ENCODE measurements at regions not wholly inside any gene's neighbourhood (a gene's known extent, or its start where the extent isn't known, plus 50 kb on each side); places are given as distances from the start of the nearest gene placed in this dataset.

DNA sequence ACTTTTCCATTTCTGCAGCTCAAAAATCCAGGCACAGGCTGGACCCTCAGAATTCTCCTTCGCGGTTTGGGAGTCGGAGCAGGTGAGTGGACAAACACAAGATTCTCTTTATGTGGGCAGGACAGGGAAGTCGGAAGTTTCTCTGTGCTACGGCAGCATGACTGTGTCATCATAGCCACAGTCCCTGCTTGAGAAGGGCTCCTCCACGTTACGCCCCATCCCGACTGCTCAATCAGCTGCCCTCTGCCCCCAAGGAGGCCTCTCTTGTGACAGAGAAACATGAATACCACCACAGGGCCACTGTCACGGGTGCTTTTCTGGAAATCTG is 89.0 kb upstream of the SHISAL1 start:
- no peak for DNase-seq (ENCODE audit: insufficient read length, low spot score)
- TF ChIP-seq, protein P1, sequence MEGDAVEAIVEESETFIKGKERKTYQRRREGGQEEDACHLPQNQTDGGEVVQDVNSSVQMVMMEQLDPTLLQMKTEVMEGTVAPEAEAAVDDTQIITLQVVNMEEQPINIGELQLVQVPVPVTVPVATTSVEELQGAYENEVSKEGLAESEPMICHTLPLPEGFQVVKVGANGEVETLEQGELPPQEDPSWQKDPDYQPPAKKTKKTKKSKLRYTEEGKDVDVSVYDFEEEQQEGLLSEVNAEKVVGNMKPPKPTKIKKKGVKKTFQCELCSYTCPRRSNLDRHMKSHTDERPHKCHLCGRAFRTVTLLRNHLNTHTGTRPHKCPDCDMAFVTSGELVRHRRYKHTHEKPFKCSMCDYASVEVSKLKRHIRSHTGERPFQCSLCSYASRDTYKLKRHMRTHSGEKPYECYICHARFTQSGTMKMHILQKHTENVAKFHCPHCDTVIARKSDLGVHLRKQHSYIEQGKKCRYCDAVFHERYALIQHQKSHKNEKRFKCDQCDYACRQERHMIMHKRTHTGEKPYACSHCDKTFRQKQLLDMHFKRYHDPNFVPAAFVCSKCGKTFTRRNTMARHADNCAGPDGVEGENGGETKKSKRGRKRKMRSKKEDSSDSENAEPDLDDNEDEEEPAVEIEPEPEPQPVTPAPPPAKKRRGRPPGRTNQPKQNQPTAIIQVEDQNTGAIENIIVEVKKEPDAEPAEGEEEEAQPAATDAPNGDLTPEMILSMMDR (IDR thresholded peaks at IDR 0.05; ENCODE audit: insufficient read depth, missing control alignments) = no peak
- FAIRE-seq = no peak

DNA sequence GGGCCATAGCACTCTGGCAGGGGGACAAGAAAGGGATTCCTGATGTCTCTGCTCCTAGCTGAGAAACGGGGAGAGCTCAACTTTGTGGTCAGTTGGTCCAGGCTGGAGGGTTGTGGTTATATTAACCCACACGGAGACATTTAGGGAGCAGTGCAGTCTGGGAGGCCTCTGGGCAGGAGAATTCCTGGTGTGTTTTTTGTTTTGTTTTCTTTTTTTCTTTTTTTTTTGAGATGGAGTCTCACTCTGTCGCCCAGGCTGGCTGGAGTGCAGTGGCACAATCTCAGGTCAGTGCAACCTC is 88.0 kb upstream of the SHISAL1 start:
- no peak for DNase-seq (ENCODE audit: insufficient read length, low spot score)
- no peak for FAIRE-seq
- TF ChIP-seq, protein P1 (IDR thresholded peaks at IDR 0.05; ENCODE audit: insufficient read depth, missing control alignments) = no peak

DNA sequence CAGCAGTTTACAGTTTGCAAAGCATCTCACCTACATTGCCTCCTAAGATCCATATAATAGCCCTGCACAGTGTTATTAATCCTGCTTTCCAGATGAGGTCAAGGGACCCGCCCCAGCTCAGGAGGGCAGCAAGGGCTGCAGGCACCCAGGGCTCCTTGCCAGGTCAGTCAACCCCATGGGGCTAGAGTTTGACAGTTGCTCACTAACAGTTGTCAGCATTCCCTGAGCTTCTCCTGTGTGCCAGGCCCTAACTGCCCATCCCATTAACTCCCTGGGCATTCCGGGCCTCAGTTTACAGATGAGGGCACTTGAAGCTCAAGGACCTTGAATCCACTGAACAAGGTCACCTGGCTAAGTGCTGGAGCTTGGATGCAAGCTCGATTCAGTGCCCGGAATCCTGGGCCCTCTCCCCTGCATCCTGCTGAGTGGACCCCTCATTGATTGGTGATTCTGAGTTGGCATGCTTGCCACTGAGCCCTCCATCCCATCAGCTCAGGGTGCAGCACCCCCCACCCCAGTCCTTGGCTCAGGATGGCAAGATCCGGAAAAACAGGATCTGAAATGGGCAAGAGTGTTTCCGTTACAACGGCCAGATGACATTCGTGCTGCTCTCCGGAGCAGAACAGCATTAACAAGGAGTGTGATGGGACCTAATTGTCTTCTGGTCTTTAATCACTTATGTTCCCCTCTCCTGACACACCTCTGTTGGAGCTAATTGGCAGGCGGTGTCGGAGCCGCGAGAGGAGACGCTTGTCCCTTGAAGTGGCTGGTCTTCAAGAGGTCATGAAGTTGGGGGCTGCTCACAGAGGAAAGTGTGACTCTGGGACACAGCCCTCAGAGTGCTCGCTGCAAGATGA is 87.4 kb upstream of the SHISAL1 start:
- no peak for DNase-seq (ENCODE audit: insufficient read length, low spot score)
- TF ChIP-seq, protein P1 (IDR thresholded peaks at IDR 0.05; ENCODE audit: insufficient read depth, missing control alignments) = no peak
- FAIRE-seq = no peak

DNA sequence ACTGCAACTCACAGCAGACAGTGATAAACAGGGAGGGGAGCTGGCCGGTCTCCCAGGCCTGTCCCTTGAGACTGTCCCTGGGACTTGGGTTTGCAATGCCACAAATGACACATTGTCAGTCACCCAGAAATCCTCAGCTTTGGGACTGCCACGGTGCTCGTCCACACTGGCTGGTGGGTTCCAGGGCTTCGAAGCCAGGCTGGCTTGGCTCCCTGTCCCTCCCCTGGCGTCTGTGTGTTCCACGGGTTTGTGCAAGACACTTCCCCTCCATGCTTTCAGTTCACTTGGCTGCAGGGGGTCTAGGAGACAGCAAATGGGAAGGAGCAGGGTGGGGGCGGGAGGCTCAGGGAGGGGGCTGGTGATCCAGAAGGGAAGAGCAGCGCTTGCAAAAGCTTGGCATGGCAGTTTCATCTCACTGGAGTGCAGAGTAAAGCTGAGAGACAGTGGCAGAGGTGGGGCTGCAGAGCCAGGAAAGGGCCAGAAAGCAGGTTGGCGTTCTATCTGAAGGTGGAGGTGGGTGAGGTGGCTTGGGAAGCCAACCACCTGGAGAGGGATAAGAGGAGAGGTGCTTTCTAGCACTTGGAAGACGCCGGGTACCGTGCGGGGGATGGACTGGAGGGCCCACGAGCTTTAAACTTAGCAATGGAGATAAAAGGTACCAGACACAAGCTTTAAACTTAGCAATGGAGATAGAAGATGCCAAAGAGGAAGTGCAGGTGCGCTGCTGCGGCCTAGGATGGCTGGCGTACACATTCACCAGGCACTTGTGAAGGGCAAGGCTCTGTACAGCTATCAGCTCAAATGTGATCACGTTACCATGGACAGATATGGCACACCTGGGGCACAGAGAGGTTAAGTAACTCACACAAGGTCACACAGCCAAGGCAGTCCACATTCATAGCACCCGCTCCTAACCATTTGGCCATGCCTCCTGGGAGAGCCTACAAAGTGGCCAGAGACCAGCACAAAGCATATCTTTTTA is 86.4 kb upstream of the SHISAL1 start:
- FAIRE-seq = no peak

DNA sequence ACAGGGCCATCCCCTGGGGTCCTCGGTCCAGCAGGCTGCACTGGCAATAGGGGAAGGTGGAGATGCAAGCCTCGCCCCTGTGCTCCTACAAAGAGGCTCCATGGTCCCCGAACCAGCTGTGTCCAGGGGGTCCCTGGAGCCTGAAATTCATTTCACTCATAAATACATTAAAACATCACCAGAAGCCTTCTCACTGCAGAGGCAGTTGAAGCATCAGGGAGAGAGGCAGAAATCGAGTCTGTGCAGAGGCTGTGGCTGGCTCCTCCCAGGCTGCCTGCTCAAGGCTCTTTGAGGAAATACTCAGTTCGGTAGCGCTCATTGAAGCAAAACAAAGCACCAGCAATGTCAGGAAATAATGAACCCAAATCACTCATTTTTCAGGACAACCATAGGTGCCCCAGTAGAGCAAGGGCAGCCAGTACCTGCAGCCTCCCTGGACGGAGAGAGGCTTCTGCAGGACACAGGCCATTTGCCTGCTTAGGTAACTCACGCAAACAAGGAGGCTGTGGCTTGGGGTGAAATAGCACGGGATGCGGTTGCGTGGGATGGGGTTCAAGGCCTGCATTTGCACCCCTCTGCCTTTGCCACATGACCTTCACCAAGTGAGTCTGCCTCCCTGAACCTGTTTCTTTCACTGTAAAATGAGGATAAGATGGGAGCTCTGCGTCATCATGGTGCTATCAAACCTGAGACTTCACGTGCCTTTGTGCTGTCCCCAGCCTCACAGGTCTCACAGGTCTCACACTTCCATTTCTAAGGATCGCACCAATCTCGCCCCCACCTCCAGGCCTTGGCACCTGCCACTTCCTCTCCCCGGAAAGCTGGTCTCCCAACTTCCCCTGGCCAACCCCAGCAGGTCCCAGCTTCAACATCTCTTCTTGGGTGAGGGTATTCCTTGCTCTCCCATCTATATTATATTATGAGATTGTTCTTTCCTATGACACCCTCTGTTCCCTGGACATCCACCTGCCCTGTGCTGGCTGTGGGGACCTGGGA is 84.3 kb upstream of the SHISAL1 start:
- FAIRE-seq (no peak), DNase-seq (ENCODE audit: insufficient read length, low spot score) (no peak)
- TF ChIP-seq, protein P1 (IDR thresholded peaks at IDR 0.05; ENCODE audit: insufficient read depth, missing control alignments) = no peak

More for the DNA sequence above, 86.4 kb upstream of the SHISAL1 start:
- TF ChIP-seq, protein P1 (IDR thresholded peaks at IDR 0.05; ENCODE audit: insufficient read depth, missing control alignments) = no peak
- DNase-seq (ENCODE audit: insufficient read length, low spot score) = no peak

DNA sequence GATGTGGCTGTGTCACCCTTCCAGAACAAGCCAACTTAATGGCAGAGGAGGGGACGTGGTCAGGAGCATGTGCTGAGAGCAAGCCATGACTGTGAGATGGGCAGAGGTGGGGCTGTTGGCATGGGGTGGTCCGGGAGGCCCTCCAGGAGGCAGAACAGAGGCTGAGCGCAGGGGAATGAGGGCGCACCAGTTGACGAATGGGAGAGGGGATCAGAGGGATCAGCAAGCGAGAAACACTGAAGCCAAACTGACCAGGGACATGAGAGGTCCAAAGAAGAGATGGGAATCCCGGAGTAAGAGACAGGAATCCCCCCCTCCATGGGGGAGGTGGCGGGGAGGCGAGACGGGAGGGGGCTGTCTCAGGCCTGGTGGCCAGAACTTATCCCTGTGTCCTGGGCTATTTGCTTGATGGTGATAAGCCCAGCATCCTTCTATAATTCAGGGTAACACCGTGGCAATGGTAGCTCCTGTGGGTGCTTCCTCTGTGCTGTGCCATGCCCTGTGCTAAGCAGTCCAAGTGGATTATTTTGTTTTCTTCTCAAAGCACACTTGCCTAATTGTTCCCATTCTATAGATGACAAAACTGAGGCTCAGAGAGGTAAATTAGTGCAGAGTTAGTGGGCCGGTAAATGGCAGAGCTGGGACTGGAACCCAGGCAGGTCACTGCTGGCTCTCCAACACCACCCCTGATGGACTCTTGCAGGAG is 83.4 kb upstream of the SHISAL1 start:
- FAIRE-seq (no peak), DNase-seq (ENCODE audit: insufficient read length, low spot score) (no peak)
- TF ChIP-seq, protein P1 (IDR thresholded peaks at IDR 0.05; ENCODE audit: insufficient read depth, missing control alignments) = no peak

Data from D721Med (cell line).